Testis (tissue), 2 donors: ENCODE measurements at regions not wholly inside any gene's neighbourhood (a gene's known extent, or its start where the extent isn't known, plus 50 kb on each side); places are given as distances from the start of the nearest gene placed in this dataset.
"Not testable (repeated sequence)": the region's sequence is repeated elsewhere in the genome, so short reads cannot be mapped to it uniquely, and the experiment has no call there.

ENCODE experiments used
- DNase-seq: peaks from one replicate; pipeline ENCODE4 v3.0.0-alpha.2; 2019
- H3K27ac ChIP-seq, 2 donors: fragments of 200-600 bp; sonication (generic); one replicate each; pipeline ENCODE4 v1.5.1; 2019
- H3K27me3 ChIP-seq: fragments of 200-600 bp; sonication (generic); one replicate; pipeline ENCODE4 v1.5.1; 2019
- H3K36me3 ChIP-seq: fragments of 200-600 bp; sonication (generic); one replicate; pipeline ENCODE4 v1.5.1; 2017; ENCODE audit warnings: low read depth; ENCODE audit errors: missing control alignments
- H3K4me1 ChIP-seq: fragments of 200-600 bp; sonication (generic); one replicate; pipeline ENCODE4 v1.5.1; 2019
- H3K4me3 ChIP-seq, 2 donors: fragments of 200-600 bp; sonication (generic); one replicate each; pipeline ENCODE4 v1.5.1; 2017 to 2019
- H3K9me3 ChIP-seq: fragments of 200-600 bp; sonication (generic); one replicate; pipeline ENCODE4 v1.5.1; 2017
- POLR2A ChIP-seq: fragments of 450-650 bp; IDR thresholded peaks from one replicate; pipeline ENCODE4 v1.6.1; 2017; ENCODE audit warnings: antibody characterized with exemption, mild to moderate bottlenecking, moderate library complexity
- WGBS, 2 donors: methylation state at CpG; one replicate each; pipeline ENCODE4 v1.1.5; 2018; 5-methylcytosine and 5-hydroxymethylcytosine counted together
- intact Hi-C: fragments of 100-400 bp; cut with DNase I; formaldehyde crosslinking; loops from one replicate; pipeline ENCODE4 v1.15.1; 2023; ENCODE audit warnings: low total_unique reads
- TF ChIP-seq, protein P1 (sequence below), 3 experiments: fragments of 450-650 bp in 2 of 3; fragments of 200-600 bp in 1 of 3; sonication (generic) in 1 of 3; IDR thresholded peaks; one replicate each; pipeline ENCODE4 v1.5.1; 2016 to 2019; ENCODE audit warnings: antibody characterized with exemption in 3 of 3, mild to moderate bottlenecking in 2 of 3, moderate library complexity in 1 of 3

GRCh38 chr13:44054525-44054924 lies 174.8 kb downstream of the LACC1 start:
- Histone ChIP-seq H3K27me3 (no peaks in the 10 kb centered on the region), H3K36me3 (no peaks in the 10 kb centered on the region), H3K9me3 (no peaks in the 10 kb centered on the region), H3K27ac (no peak overlapping the region), H3K4me1 (peaks cover 38% of the 10 kb centered on the region), H3K4me3 (no peak overlapping the region)
- TF ChIP-seq POLR2A = no peak
- TF ChIP-seq, protein P1, sequence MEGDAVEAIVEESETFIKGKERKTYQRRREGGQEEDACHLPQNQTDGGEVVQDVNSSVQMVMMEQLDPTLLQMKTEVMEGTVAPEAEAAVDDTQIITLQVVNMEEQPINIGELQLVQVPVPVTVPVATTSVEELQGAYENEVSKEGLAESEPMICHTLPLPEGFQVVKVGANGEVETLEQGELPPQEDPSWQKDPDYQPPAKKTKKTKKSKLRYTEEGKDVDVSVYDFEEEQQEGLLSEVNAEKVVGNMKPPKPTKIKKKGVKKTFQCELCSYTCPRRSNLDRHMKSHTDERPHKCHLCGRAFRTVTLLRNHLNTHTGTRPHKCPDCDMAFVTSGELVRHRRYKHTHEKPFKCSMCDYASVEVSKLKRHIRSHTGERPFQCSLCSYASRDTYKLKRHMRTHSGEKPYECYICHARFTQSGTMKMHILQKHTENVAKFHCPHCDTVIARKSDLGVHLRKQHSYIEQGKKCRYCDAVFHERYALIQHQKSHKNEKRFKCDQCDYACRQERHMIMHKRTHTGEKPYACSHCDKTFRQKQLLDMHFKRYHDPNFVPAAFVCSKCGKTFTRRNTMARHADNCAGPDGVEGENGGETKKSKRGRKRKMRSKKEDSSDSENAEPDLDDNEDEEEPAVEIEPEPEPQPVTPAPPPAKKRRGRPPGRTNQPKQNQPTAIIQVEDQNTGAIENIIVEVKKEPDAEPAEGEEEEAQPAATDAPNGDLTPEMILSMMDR (IDR thresholded peaks at IDR 0.05) = no peak
- WGBS, 2 donors = 71 to 83% methylated on average over 1 of the region's 1 CpG
- DNase-seq = no peak
- intact Hi-C loops = loop anchor here (10.0 kb wide), 1 partner anchor 380 kb away; no protein-coding TSS in a partner anchor

GRCh38 chr13:44055681-44056080 lies 176.0 kb downstream of the LACC1 start:
- not testable (repeated sequence) for H3K9me3 ChIP-seq, H3K4me3 ChIP-seq, H3K27me3 ChIP-seq, DNase-seq, H3K27ac ChIP-seq, H3K36me3 ChIP-seq
- H3K4me1 ChIP-seq = peaks cover 41% of the 10 kb centered on the region
- intact Hi-C loops = loop anchor here (10.0 kb wide), 1 partner anchor 379 kb away; no protein-coding TSS in a partner anchor
- 40 to 60% methylated on average over 6 of the region's 6 CpGs for WGBS, 2 donors

- no peaks in the 10 kb centered on the region for H3K27me3 ChIP-seq
- WGBS, 2 donors = 57 to 59% methylated on average over 4 of the region's 4 CpGs
- DNase-seq = no peak
- intact Hi-C loops = loop anchor here (10.0 kb wide), 1 partner anchor 377 kb away; no protein-coding TSS in a partner anchor
- H3K4me3 ChIP-seq = no peak overlapping the region
- TF ChIP-seq, protein P1 (IDR thresholded peaks at IDR 0.05) = no peak
- no peak for TF ChIP-seq POLR2A
- H3K36me3 ChIP-seq = no peaks in the 10 kb centered on the region
- H3K27ac ChIP-seq = no peak overlapping the region
- H3K4me1 ChIP-seq = peaks cover 34% of the 10 kb centered on the region
- H3K9me3 ChIP-seq = no peaks in the 10 kb centered on the region
Observed at GRCh38 chr13:44058067-44058466, 178.4 kb downstream of the LACC1 start.

- no peak for DNase-seq
- H3K27ac ChIP-seq = peak overlapping the region in 1 of 2 donors; percentile 24
Observed at GRCh38 chr13:44058624-44059215, 179.0 kb downstream of the LACC1 start.

DNA sequence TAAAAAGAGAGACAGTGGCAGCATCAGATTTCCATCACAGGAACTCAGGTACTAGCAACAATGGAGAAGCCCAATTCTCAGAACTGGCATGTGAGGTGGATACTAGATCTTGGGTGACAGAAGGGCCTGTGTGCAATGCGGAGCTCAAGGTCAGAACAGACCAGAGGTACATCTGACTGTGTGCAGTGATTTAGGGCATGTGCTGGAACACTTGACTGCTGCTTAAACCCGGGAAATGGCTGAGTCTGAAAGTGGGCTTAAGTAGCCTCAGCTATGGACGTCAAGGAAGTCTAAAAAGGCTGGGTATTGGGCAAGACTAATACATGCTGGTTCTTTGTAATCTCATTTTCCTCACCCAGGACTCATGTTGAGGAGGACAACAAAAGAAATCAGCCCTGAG lies 182.2 kb downstream of the LACC1 start:
- WGBS, 2 donors = 83 to 88% methylated on average over 3 of the region's 3 CpGs
- intact Hi-C loops = no loop called here
- H3K4me1 ChIP-seq = peaks cover 19% of the 10 kb centered on the region
- no peaks in the 10 kb centered on the region for H3K9me3 ChIP-seq
- no peak overlapping the region for H3K27ac ChIP-seq
- no peak for TF ChIP-seq POLR2A
- TF ChIP-seq, protein P1 (IDR thresholded peaks at IDR 0.05) = no peak
- no peaks in the 10 kb centered on the region for H3K27me3 ChIP-seq
- no peak overlapping the region for H3K4me3 ChIP-seq
- no peaks in the 10 kb centered on the region for H3K36me3 ChIP-seq
- DNase-seq = no peak

More at GRCh38 chr13:44058624-44059215, 179.0 kb downstream of the LACC1 start:
- H3K36me3 ChIP-seq = no peaks in the 10 kb centered on the region
- H3K27me3 ChIP-seq = no peaks in the 10 kb centered on the region
- TF ChIP-seq POLR2A = no peak
- TF ChIP-seq, protein P1 (IDR thresholded peaks at IDR 0.05) = no peak
- H3K4me3 ChIP-seq = no peak overlapping the region
- peaks cover 27% of the 10 kb centered on the region for H3K4me1 ChIP-seq
- no peaks in the 10 kb centered on the region for H3K9me3 ChIP-seq
- intact Hi-C loops = loop anchor here (10.0 kb wide), 1 partner anchor 376 kb away; no protein-coding TSS in a partner anchor
- 28 to 44% methylated on average over 1 of the region's 1 CpG for WGBS, 2 donors
